Skeletal muscle cell (primary cell): ENCODE measurements at regions not wholly inside any gene's neighbourhood (a gene's known extent, or its start where the extent isn't known, plus 50 kb on each side); places are given as distances from the start of the nearest gene placed in this dataset.
"Not testable (repeated sequence)": the region's sequence is repeated elsewhere in the genome, so short reads cannot be mapped to it uniquely, and the experiment has no call there.

Experiments
- DNase-seq: peaks from one replicate; pipeline ENCODE4 v3.0.0-alpha.2; 2010; ENCODE audit warnings: low read depth
- H3K4me3 ChIP-seq: 2 replicates; pipeline ENCODE4 v1.5.1; 2011; ENCODE audit warnings: low read depth, mild to moderate bottlenecking, control low read depth, low read length, moderate library complexity

- H3K4me3 ChIP-seq, result no peak overlapping the region
Measured at GRCh38 chr9:109641372-109641659, 138.7 kb upstream of the PALM2AKAP2 start.

GRCh38 chr9:109652112-109652511 lies 127.9 kb upstream of the PALM2AKAP2 start:
- no peak overlapping the region for H3K4me3 ChIP-seq
- peak; percentile 19 for DNase-seq

More at GRCh38 chr9:109641372-109641659, 138.7 kb upstream of the PALM2AKAP2 start:
- DNase-seq, result no peak

- H3K4me3 ChIP-seq, result no peak overlapping the region
- no peak for DNase-seq
Measured at GRCh38 chr9:109652971-109653370, 127.0 kb upstream of the PALM2AKAP2 start.

- H3K4me3 ChIP-seq, result no peak overlapping the region
- no peak for DNase-seq
Measured at GRCh38 chr9:109653470-109653869, 126.5 kb upstream of the PALM2AKAP2 start.

GRCh38 chr9:109663978-109664377 lies 116.0 kb upstream of the PALM2AKAP2 start:
- H3K4me3 ChIP-seq, DNase-seq: not testable (repeated sequence)

- DNase-seq, H3K4me3 ChIP-seq: not testable (repeated sequence)
Measured at GRCh38 chr9:109665736-109666135, 114.3 kb upstream of the PALM2AKAP2 start.

GRCh38 chr9:109681301-109681700 lies 98.7 kb upstream of the PALM2AKAP2 start:
- H3K4me3 ChIP-seq, result no peak overlapping the region
- no peak for DNase-seq

GRCh38 chr9:109682227-109682626 lies 97.8 kb upstream of the PALM2AKAP2 start:
- H3K4me3 ChIP-seq, result no peak overlapping the region
- no peak for DNase-seq

GRCh38 chr9:109683521-109683920 lies 96.5 kb upstream of the PALM2AKAP2 start:
- DNase-seq, result no peak
- no peak overlapping the region for H3K4me3 ChIP-seq

- no peak overlapping the region for H3K4me3 ChIP-seq
- DNase-seq, result no peak
Measured at GRCh38 chr9:109689701-109690100, 90.3 kb upstream of the PALM2AKAP2 start.

- H3K4me3 ChIP-seq, result no peak overlapping the region
- DNase-seq, result peak; percentile 12
Measured at GRCh38 chr9:109699019-109699418, 81.0 kb upstream of the PALM2AKAP2 start.

GRCh38 chr9:109704546-109704945 lies 75.5 kb upstream of the PALM2AKAP2 start:
- no peak overlapping the region for H3K4me3 ChIP-seq
- DNase-seq, result no peak

GRCh38 chr9:109705515-109705914 lies 74.5 kb upstream of the PALM2AKAP2 start:
- no peak for DNase-seq
- H3K4me3 ChIP-seq, result no peak overlapping the region

GRCh38 chr9:109707355-109707754 lies 72.6 kb upstream of the PALM2AKAP2 start:
- DNase-seq, result no peak
- H3K4me3 ChIP-seq, result no peak overlapping the region

- DNase-seq, result no peak
- H3K4me3 ChIP-seq, result no peak overlapping the region
Measured at GRCh38 chr9:109708451-109708945, 71.5 kb upstream of the PALM2AKAP2 start.

GRCh38 chr9:109709866-109710265 lies 70.1 kb upstream of the PALM2AKAP2 start:
- H3K4me3 ChIP-seq, result no peak overlapping the region
- no peak for DNase-seq

GRCh38 chr9:109710830-109711229 lies 69.2 kb upstream of the PALM2AKAP2 start:
- DNase-seq, result no peak
- H3K4me3 ChIP-seq, result no peak overlapping the region

GRCh38 chr9:109715344-109715743 lies 64.7 kb upstream of the PALM2AKAP2 start:
- H3K4me3 ChIP-seq, result no peak overlapping the region
- no peak for DNase-seq

GRCh38 chr9:109716631-109717030 lies 63.4 kb upstream of the PALM2AKAP2 start:
- DNase-seq, result no peak

GRCh38 chr9:109717342-109717741 lies 62.7 kb upstream of the PALM2AKAP2 start:
- DNase-seq, result no peak
- no peak overlapping the region for H3K4me3 ChIP-seq

More at GRCh38 chr9:109716631-109717030, 63.4 kb upstream of the PALM2AKAP2 start:
- no peak overlapping the region for H3K4me3 ChIP-seq

GRCh38 chr9:109718861-109719260 lies 61.1 kb upstream of the PALM2AKAP2 start:
- DNase-seq, result no peak
- no peak overlapping the region for H3K4me3 ChIP-seq

GRCh38 chr9:109721001-109721400 lies 59.0 kb upstream of the PALM2AKAP2 start:
- no peak for DNase-seq
- H3K4me3 ChIP-seq, result no peak overlapping the region
